BLaER1 (cell line): ENCODE measurements at regions not wholly inside any gene's neighbourhood (a gene's known extent, or its start where the extent isn't known, plus 50 kb on each side); places are given as distances from the start of the nearest gene placed in this dataset.
"Not testable (repeated sequence)": the region's sequence is repeated elsewhere in the genome, so short reads cannot be mapped to it uniquely, and the experiment has no call there.

ENCODE experiments used
- H3K27ac ChIP-seq: shearing (Covaris generic); formaldehyde crosslinking; 2 replicates; pipeline ENCODE4 v1.8.1; 2022
- H3K27me3 ChIP-seq: shearing (Covaris generic); formaldehyde crosslinking; 2 replicates; pipeline ENCODE4 v1.8.1; 2022
- H3K36me3 ChIP-seq: shearing (Covaris generic); formaldehyde crosslinking; 2 replicates; pipeline ENCODE4 v1.8.1; 2022
- H3K4me1 ChIP-seq: shearing (Covaris generic); formaldehyde crosslinking; 2 replicates; pipeline ENCODE4 v1.8.1; 2022
- H3K4me2 ChIP-seq: shearing (Covaris generic); formaldehyde crosslinking; 2 replicates; pipeline ENCODE4 v1.8.1; 2022
- H3K4me3 ChIP-seq: shearing (Covaris generic); formaldehyde crosslinking; 2 replicates; pipeline ENCODE4 v1.8.1; 2022
- H3K9ac ChIP-seq: shearing (Covaris generic); formaldehyde crosslinking; 2 replicates; pipeline ENCODE4 v1.8.1; 2022
- H3K9me3 ChIP-seq: shearing (Covaris generic); formaldehyde crosslinking; 2 replicates; pipeline ENCODE4 v1.8.1; 2022
- H4K20me1 ChIP-seq: shearing (Covaris generic); formaldehyde crosslinking; 2 replicates; pipeline ENCODE4 v1.8.1; 2022
- Cebpa-rat ChIP-seq: shearing (Covaris generic); IDR thresholded peaks from 2 replicates; pipeline ENCODE4 v1.8.1; 2022

GRCh38 chr3:194950906-194951628 lies 265.4 kb downstream of the FAM43A start:
- Histone ChIP-seq H3K4me3 (no peak overlapping the region), H3K36me3 (no peaks in the 10 kb centered on the region), H3K27ac (no peak overlapping the region), H3K27me3 (no peaks in the 10 kb centered on the region), H3K4me2 (peak overlapping the region; percentile 68; the same call in 1 of the 2 replicates), H3K9me3 (no peaks in the 10 kb centered on the region), H3K4me1 (peaks cover 49% of the 10 kb centered on the region), H4K20me1 (no peaks in the 10 kb centered on the region), H3K9ac (no peak overlapping the region)
- TF ChIP-seq Cebpa-rat, result no peak

DNA sequence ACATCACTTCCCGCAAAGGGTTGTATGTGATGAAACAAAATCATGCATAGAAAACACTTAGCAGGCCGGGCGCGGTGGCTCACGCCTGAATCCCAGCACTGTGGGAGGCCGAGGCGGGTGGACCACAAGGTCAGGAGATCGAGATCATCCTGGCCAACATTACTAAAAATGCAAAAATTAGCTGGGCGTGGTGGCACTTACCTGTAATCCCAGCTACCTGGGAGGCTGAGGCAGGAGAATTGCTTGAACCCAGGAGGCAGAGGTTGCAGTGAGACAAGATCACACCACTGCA lies 265.9 kb downstream of the FAM43A start:
- not testable (repeated sequence) for H3K9me3 ChIP-seq, H3K9ac ChIP-seq, H3K36me3 ChIP-seq, H3K4me3 ChIP-seq, H3K27me3 ChIP-seq, H3K4me2 ChIP-seq, H4K20me1 ChIP-seq, H3K27ac ChIP-seq
- peaks cover 44% of the 10 kb centered on the region for H3K4me1 ChIP-seq

- Histone ChIP-seq H3K4me1 (peaks cover 44% of the 10 kb centered on the region), H3K9me3 (no peaks in the 10 kb centered on the region), H3K4me3 (no peak overlapping the region), H3K4me2 (peak overlapping the region; percentile 11; the same call in 1 of the 2 replicates), H3K9ac (no peak overlapping the region), H3K27me3 (no peaks in the 10 kb centered on the region), H3K27ac (no peak overlapping the region), H4K20me1 (no peaks in the 10 kb centered on the region), H3K36me3 (no peaks in the 10 kb centered on the region)
- TF ChIP-seq Cebpa-rat, result no peak
Observed at GRCh38 chr3:194951931-194952582, 266.4 kb downstream of the FAM43A start.

- Histone ChIP-seq H4K20me1 (no peaks in the 10 kb centered on the region), H3K4me3 (no peak overlapping the region), H3K4me2 (peak overlapping the region; percentile 35), H3K9me3 (no peaks in the 10 kb centered on the region), H3K9ac (no peak overlapping the region; the same call in 1 of the 2 replicates), H3K4me1 (peaks cover 44% of the 10 kb centered on the region), H3K27ac (no peak overlapping the region; the same call in 1 of the 2 replicates), H3K27me3 (no peaks in the 10 kb centered on the region), H3K36me3 (no peaks in the 10 kb centered on the region)
- no peak for TF ChIP-seq Cebpa-rat
Observed at GRCh38 chr3:194952841-194953241, 267.2 kb downstream of the FAM43A start.

DNA sequence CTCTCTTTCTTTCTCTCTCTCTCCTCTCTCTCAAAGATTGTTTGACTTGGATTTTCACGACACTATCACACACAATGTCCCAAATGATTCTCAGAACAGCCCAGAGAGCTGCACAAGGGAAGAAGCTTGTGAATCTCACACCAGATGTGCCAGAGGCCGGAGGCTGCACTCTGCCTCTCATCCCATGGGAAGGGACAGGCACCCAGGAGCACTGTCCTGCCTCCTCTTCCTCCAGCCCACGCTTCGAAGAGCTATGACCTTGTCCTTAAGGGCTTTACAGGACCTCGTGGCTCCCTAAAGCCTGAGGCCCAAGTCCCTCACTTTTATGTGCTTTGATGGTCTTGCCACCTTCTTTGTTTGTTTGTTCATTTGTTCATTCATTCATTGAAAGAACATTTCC lies 267.6 kb downstream of the FAM43A start:
- Histone ChIP-seq H3K27ac (peak overlapping the region; percentile 20; the same call in 1 of the 2 replicates), H3K9ac (no peak overlapping the region; the same call in 1 of the 2 replicates)

GRCh38 chr3:194955546-194955945 lies 269.9 kb downstream of the FAM43A start:
- Histone ChIP-seq H3K4me1 (peaks cover 28% of the 10 kb centered on the region), H3K36me3 (no peaks in the 10 kb centered on the region), H3K27ac (no peak overlapping the region), H4K20me1 (no peaks in the 10 kb centered on the region), H3K27me3 (no peaks in the 10 kb centered on the region), H3K9ac (no peak overlapping the region), H3K9me3 (no peaks in the 10 kb centered on the region), H3K4me2 (no peak overlapping the region), H3K4me3 (no peak overlapping the region)
- TF ChIP-seq Cebpa-rat, result no peak

More for the DNA sequence above, 267.6 kb downstream of the FAM43A start:
- no peaks in the 10 kb centered on the region for H3K36me3 ChIP-seq
- H4K20me1 ChIP-seq, result no peaks in the 10 kb centered on the region
- peak overlapping the region; percentile 35 for H3K4me2 ChIP-seq
- no peaks in the 10 kb centered on the region for H3K27me3 ChIP-seq
- no peak for TF ChIP-seq Cebpa-rat
- H3K4me3 ChIP-seq, result no peak overlapping the region
- no peaks in the 10 kb centered on the region for H3K9me3 ChIP-seq
- peaks cover 44% of the 10 kb centered on the region for H3K4me1 ChIP-seq

DNA sequence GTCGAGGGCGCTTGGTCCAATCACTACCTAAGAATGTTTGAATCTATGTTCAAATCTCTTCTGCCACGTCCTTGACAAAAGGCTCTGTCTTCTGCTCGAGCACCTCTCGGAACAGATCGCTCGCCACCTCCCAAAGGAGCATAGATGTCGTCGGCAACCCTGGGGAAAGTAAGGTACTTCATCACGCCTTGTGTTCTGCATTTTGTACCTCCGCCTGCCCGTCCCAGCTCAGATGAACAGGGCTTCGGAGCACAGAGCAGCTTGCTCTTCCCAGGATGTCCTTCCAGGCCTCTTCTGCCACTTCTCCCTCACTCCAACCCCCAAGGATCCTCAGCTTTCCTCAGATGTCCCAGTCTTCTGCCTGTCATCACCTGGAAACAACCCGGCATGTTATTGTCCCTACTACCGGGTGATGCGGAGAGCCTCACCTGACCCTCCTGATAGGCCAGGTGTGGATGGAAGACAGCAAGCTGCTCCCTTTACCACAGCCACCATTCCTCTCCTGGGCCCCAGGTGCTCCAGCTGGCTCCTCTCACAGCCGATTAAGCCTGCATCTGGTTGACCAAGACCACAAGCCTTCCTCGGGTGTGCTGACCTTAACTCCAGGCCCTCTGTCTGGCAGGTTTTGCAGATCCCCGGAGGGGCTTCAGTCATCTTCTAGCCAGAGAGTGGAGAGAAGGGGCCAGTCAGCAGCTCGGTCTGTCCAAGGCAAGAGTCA lies 270.5 kb downstream of the FAM43A start:
- no peaks in the 10 kb centered on the region for H3K27me3 ChIP-seq

GRCh38 chr3:194956697-194957396 lies 271.2 kb downstream of the FAM43A start:
- no peak overlapping the region for H3K4me3 ChIP-seq
- H3K36me3 ChIP-seq, result no peaks in the 10 kb centered on the region
- no peaks in the 10 kb centered on the region for H3K9me3 ChIP-seq
- no peak overlapping the region for H3K9ac ChIP-seq
- H4K20me1 ChIP-seq, result no peaks in the 10 kb centered on the region
- H3K4me2 ChIP-seq, result no peak overlapping the region
- peaks cover 19% of the 10 kb centered on the region for H3K4me1 ChIP-seq
- no peak overlapping the region for H3K27ac ChIP-seq
- TF ChIP-seq Cebpa-rat, result no peak
- H3K27me3 ChIP-seq, result no peaks in the 10 kb centered on the region

More for the DNA sequence above, 270.5 kb downstream of the FAM43A start:
- H3K4me2 ChIP-seq, result no peak overlapping the region
- no peak for TF ChIP-seq Cebpa-rat
- H3K36me3 ChIP-seq, result no peaks in the 10 kb centered on the region
- H3K9me3 ChIP-seq, result no peaks in the 10 kb centered on the region
- H3K4me1 ChIP-seq, result peaks cover 25% of the 10 kb centered on the region
- H3K27ac ChIP-seq, result no peak overlapping the region
- no peaks in the 10 kb centered on the region for H4K20me1 ChIP-seq
- no peak overlapping the region for H3K9ac ChIP-seq
- H3K4me3 ChIP-seq, result no peak overlapping the region

GRCh38 chr3:194957743-194958240 lies 272.1 kb downstream of the FAM43A start:
- Histone ChIP-seq H3K9me3 (no peaks in the 10 kb centered on the region), H3K4me3 (no peak overlapping the region), H3K4me1 (peaks cover 10% of the 10 kb centered on the region), H3K4me2 (no peak overlapping the region), H3K27ac (no peak overlapping the region), H3K27me3 (no peaks in the 10 kb centered on the region), H3K9ac (no peak overlapping the region), H3K36me3 (no peaks in the 10 kb centered on the region), H4K20me1 (no peaks in the 10 kb centered on the region)
- no peak for TF ChIP-seq Cebpa-rat
